GM19043 (cell line): ENCODE measurements at regions not wholly inside any gene's neighbourhood (a gene's known extent, or its start where the extent isn't known, plus 50 kb on each side); places are given as distances from the start of the nearest gene placed in this dataset.
"Not testable (repeated sequence)": the region's sequence is repeated elsewhere in the genome, so short reads cannot be mapped to it uniquely, and the experiment has no call there.

Experiments used
- ATAC-seq: cut with Tn5 transposase; IDR thresholded peaks from one replicate; pipeline ENCODE4 v1.9.1; 2021; ENCODE audit warnings: low read depth; ENCODE audit not compliant: unreplicated experiment

DNA sequence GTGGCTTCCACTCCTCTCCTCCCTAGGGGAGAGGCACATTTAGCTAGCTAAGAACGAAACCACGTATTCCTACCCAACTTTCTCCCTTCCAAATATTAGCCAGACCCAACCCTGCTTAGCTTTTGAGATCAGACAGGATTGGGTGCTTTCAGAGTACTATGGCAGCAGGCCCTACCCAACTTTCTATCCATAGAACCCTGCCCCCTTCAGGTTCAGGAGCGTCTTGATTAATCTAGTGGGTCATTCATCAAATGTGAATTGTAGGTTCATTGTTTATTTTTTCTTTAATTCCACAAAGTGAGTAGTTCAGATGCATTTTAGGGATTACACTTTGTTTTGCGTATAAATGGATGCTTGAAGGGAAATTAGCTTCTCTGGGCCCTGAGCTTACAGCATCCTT is 188.3 kb downstream of the MIB1 start:
- ATAC-seq, result no peak

DNA sequence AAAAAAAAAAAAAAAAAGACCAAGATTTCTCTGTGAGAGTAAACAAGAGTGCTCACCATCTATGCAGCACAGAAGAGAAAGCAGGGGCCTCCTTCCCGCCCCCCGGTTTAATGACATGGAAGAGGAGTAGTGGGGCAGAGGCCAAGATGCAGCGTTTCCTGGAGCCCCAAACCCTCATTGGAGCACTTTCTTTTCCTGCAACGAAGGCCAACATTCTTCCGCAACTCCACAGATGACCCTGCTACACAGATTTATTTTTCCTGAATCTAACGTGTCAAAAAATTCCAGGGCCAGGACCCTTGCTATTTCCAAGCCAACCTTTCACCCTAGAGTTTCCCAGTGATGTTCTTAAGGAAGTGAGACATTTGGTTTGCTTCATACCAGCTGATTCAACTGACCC is 189.6 kb downstream of the MIB1 start:
- no peak for ATAC-seq

DNA sequence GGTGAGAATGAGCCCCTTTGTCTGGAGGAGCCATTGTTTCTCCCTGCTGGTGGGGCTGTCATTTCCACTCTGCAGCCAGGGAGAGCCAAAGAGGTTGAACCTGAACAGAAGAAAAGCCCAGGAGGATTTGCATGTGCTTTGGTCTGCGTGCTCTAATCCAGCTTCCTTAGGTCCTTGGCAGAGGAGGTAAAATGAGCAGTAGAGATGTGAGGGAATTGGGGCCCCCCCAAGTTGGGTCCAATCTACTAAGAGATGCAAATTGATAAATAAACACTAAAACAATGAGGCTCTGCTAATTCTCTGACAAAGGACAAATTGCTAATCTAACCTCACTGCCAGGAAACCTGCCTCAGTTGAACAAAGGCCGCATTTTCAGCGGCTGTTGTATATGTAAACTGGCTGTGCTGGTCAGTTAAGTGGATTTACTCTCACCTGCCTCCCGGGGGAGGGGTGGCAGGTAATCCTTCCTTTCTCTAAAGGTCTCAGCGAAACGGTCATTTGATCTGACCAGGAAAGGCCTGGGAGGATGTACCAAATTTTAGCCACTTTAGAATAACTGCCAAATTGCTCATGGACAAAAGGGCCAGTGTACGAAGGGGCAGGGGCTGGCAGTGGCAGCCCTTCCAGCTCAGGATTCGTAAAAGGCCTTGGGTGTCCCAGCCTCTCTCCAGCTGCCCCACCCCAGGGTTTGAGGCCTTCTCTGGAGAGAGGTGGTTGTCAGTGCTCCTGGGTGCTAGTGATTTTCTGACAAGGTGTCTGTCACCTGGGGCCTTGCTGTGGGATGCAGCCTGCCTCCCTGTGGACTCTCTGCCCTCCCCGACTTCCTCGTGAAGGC is 193.6 kb downstream of the MIB1 start:
- ATAC-seq, result no peak

DNA sequence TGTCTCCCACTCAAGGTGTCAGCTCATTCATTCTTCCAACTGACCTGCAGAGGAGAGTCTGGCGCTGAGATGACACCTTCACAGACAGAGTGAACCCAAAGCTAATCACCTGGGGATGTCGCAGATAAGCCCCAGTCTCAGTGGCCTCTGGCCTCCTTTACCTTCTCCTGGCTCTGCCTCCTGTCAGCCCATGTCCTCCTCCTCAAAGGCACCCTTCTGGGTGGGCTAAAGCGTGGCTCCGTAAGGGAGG is 194.1 kb downstream of the MIB1 start:
- ATAC-seq, result no peak

DNA sequence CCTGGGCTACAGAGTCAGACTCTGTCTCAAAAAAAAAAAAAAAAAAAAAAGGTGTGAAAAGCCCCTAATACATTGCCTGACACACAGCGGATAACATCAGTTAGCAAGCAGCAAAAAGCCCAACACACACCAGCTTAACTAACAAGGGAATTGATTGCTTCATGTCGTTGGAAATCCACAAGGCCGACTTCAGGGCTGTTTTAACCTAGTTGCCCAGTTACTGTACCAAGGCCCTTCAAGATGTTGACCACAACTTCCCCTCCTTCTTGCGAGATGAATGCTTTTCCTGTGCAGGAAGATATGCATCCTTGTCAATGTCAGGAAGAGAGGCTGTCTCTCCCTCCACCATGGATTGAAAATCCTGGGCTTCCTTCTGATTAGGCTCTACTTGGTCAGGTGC is 202.9 kb downstream of the MIB1 start:
- ATAC-seq, result no peak

DNA sequence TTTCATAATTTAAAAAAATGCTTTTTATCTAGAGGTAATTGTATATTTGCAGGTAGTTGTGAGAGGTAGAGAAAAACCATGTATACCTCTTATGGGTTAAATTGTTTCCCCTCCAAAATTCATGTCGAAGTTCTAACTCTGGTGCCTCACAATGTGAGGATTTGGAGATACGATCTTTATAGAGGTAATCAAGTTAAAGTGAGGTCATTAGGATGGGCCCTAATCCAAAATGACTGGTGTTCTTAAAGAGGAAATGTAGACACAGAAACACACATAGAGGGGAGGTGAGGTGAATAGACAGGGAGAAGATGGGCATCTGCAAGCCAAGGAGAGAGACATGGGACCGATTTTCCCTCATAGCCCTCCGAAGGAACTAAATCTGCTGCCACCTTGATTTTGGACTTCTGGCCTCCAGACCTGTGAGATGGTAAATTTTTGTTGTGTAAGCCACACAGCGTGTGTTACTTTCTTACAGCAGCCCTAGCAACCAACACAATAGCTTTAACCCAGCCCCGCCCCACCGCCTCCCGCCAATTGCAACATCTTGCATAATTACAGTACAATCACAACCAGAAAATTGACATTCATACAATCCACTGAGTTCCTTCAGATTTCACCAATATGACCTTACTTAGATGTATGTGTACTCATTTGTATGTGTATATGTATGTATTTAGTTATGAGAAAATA is 208.9 kb downstream of the MIB1 start:
- ATAC-seq, result no peak

DNA sequence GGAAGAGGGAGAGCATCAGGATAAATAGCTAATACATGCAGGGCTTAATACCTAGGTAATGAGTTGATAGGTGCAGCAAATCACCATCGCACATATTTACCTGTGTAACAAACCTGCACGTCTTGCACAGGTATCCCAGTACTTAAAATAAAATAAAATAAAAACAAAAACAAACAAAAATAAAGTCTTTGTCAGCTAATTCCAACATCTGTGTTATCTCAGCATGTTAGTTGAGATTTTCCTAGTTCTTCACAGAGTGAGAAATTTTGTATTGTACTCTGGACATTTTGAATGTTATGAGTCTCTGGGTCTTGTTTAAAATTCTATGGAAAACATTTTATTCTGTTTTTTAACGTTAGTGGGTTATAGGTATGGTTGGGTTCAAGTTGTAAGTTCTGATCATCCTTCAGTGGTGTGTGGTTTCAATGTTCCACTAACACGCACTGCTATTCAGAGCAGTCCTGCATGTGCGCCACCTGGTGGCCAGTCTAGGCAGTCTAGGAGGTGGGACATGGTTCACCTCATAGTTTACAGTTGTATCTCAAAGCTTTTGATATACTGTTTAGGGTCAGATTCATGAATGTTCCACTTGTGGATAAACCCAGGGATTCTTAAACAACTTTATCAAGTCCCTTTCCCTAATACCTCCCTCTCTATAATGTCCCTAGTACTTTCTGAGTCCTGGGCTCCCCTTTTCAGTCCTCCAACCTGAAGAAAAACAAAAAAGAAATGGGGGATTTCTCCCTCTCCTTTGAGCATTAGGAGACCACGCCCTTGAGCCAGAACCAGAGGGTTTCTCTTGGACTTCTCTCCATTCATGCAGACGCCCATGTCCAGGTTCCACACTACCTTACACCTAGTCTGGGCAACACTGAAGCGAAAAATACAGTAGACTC is 213.4 kb upstream of the GATA6 start:
- ATAC-seq, result peak; percentile 98

DNA sequence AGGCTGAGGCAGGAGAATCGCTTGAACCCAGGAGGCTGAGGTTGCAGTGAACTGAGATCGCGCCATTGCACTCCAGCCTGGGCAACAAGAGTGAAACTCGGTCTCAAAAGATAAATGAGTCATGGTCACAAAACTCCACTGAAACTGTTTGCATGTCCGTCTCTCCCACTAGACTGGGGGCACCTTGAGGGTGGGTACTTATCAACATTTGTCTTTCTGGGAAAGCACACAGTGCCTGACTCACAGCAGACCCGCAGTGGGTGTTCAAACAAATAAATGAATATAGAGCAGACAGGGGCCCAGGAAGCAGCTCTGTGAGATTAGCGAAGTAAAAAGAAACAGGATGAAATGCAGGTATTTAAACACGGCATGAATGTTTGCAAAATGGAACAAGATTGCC is 211.1 kb upstream of the GATA6 start:
- no peak for ATAC-seq

DNA sequence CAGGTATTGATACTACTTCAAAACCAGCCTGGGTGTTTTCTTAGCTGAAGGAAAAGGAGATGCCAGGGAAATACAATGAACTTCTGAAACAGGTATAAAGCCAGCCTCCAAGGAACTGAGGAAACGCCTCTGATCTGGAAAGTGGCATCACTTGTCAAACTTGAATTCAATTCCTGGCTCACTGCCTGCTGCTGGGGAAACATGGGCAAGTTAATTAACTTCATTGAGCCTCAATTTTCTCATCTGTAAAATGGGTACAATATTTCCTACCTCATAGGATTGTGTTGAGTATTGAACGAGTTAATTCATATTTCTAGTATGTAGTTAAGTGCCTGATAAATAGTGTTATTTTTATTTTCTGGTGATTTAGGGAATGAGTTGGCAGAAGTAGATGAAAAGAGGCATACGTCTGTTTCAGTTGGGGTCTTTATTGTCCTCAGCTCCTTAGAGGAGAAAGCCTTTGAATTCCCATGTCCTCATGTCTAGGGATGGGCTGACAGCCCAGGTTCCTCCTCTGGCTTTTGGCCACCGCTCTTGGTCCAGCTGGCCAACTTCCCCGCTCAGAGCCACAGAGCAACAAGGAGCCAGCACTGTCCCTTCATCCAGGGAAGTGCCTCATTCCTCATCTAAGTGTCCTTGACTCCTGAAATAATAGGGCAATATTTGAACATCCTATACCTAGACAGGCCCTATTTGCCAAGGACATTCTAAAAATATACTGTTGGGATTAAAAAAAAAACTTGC is 210.5 kb upstream of the GATA6 start:
- no peak for ATAC-seq

DNA sequence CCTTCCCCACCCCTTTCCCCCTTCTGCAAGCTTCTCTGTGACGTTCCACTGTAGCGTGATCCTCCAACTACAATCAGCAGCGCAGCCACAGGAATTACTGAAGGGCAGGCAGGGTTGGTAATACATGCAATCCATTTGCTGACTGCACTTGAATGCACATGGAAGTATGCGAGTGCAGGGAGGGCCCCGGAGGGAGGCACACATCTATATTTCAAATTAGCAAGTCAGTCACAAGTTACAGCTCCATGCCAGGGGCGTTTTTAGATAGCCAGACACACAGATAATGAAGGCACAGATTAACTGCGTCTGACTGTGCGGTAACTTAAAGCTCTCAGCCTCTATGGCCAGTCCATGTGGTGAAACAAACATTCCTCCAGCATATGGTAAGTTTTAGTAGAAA is 209.2 kb upstream of the GATA6 start:
- ATAC-seq, result no peak

DNA sequence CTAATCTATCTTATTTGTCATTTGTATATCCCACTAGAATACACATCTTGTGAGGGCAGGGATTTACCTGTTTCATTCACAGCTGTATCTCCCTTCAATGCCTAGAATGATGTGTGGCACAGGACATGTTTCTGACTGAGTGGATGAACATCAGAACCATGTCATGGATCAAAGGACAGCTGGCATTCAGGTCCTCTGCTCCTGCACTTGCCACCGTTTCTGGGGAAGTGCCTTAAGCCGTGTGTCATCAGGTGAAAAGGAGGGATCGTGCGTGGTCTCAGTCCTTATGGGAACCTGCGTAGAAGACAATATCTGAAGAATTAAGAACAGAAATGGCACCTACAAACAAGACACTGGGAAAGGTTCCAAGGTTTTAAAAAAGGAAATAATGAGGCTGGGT is 206.1 kb upstream of the GATA6 start:
- no peak for ATAC-seq

DNA sequence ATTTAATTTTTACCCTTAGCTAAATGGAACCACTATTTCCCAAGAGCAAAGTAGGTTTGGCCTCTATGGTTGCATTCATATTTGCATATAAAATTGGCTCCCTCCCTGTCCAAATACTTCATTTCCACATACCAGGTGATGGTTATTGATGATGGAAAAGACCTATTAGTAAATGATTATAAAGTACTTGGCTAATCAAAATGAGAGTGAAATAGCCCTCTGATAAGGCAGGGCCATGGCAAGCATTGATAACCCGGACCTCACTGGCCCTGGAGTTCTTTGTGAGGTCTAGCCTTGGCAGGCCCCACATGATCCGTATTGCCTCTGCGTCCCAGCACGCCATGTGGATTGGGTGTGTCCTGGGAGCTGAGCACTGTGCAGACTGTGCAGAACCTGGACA is 201.1 kb upstream of the GATA6 start:
- ATAC-seq, result no peak

DNA sequence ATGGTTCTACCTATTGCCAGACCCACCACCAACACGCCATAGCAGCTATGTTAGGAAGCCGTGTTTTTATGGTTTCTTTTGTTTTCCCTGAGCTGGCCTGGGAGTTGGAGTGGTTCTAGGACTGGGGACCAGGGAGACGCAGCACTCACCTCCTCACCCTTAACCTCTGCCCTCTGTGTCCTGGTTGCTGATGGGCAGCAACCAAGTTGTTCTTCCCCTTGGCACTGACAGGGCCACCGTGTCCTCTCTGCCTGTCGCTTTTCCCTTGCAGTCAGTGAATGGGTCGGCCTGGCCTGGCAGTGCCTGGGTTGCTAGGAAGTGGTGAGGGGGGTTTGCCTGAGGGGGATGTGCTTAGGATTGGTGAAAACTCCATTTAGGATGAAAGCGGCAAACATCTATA is 197.1 kb upstream of the GATA6 start:
- no peak for ATAC-seq

DNA sequence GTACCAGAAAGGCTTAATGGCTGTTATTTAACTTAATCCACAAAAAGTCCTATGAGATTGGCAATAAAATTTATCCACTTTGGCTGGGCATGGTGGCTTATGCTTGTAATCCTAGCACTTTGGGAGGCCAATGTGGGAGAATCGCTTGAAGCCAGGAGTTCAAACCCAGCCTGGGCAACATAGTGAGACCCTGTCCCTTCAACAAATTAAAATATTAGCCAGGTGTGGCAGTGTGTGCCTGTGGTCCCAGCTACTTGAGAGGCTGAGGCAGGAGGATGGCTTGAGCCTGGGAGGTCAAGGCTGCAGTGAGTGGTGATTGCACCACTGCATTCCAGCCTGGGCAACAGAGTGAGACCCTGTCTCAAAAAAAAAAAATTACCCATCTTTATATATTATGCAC is 193.4 kb upstream of the GATA6 start:
- ATAC-seq, result not testable (repeated sequence)

DNA sequence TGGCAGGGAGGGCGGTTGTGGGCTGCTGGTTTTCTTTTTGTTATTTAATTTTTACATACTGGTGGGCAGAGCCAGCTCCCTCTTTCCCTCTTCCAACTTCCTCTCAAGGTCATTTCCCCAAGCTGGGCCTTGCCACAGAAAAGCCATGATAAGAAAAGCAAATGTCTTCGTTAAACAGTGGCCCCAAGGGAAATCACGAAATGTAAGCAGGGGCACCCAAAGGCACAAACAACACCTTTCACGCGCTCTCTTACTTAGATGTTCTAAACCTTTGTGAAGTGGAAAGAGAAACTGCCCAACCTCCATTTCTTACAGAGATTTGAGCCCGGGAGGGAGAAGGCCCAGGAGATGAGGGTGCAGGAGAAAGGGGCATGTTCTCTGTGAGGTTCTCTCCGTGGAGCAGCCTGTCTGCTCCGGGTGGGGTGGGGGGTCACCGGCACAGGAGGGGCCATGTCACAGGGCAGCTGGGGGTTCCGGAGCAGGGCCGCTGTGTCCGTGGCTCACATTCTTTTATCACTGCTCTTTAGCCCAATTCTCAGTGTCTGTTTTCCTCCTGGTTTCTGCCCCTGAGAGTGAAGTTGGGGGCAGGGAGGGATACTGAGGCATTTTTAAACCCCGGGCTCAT is 190.7 kb upstream of the GATA6 start:
- ATAC-seq, result no peak

DNA sequence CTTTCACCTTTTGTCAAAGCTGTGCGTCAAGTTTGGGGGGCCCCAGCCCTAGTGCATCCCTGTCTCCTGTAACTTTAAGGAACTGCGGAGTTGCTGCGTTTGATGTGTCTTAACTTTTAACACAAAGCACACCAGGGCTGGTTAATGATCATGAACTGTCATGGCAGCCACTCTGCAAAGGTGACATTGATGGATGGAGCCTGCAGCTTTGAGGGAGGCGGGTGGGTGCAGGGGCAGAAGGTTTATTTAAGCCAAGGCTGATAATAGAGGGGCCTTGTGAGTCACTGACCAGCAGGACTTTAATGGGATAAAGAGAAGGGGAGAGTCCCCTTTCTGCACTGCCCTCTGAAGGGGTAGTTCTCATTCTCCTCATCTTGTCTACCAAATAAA is 190.2 kb upstream of the GATA6 start:
- no peak for ATAC-seq

DNA sequence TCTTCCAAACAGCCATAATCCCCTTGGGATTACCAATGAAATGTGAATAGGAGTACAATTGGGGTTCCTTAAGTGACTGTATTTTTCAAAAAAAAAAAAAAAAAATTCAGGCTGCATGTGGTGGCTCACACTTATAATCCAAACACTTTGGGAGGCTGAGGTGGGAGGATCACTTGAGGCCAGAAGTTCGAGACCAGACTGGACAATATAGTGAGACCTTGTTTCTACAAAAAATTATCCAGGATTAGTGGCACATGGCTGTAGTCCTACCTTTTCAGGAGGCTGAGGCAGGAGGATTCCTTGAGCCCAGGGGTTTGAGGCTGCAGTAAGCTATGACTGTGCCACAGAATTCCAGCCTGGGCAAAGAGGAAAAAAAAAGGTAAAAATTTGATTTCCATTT is 189.6 kb upstream of the GATA6 start:
- ATAC-seq, result no peak

DNA sequence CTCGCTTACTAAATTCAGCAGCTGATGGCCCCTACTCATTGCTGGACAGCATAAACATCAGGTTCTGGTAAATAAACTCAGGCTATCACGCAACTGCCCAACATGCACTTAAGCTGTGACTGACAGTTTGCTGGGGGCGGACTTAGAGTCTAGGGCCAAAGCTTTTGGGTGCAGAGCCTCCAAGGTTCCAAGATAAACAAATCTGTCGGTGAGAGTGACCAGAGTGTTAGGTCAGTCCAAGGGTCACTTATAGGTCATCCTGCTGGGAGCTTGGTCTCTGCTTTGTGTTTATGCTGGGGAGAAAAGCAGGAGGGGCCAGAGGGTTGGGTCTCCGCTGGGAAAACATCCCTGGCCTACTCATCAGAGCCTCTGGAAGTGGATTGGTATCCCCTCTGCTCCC is 188.6 kb upstream of the GATA6 start:
- no peak for ATAC-seq

DNA sequence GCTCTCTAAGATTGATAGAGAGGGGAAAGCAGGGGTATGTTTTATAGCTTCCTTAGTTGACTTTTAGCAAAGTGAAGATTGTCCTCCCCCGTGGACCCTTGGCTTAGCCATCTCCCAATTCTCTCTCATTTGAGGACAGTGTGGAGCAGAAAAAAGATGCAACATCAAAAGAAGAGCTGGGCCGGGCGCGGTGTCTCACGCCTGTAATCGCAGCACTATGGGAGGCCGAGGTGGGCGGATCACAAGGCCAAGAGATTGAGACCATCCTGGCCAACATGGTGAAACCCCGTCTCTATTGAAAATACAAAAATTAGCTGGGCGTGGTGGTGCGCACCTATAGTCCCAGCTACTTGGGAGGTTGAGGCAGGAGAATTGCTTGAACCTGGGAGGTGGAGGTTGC is 187.9 kb upstream of the GATA6 start:
- not testable (repeated sequence) for ATAC-seq

DNA sequence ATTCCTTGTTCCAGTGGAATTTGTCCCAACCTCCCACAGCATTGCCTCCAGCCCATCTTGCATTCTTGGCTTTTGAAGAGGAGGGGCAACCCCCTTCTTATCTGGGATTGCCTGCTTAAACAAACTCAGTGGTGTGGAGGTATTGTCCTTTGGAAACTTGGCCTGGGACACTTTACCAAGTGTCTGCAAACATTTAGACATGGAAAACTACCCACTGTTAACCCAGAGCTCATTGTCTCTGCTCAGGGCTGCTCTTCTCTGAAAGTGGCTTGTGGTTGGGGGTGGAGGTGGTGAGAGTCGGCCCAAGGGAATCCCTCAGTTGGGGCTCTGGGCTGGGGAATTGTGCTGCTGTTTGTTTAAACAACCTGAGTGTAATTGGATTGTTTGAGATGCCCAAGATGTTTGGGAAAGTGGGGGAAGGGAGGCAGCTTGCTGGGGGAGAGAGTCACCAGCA is 178.3 kb upstream of the GATA6 start:
- ATAC-seq, result no peak
